ENCODE measurements at regions not wholly inside any gene's neighbourhood (a gene's known extent, or its start where the extent isn't known, plus 50 kb on each side); places are given as distances from the start of the nearest gene placed in this dataset.

DNA sequence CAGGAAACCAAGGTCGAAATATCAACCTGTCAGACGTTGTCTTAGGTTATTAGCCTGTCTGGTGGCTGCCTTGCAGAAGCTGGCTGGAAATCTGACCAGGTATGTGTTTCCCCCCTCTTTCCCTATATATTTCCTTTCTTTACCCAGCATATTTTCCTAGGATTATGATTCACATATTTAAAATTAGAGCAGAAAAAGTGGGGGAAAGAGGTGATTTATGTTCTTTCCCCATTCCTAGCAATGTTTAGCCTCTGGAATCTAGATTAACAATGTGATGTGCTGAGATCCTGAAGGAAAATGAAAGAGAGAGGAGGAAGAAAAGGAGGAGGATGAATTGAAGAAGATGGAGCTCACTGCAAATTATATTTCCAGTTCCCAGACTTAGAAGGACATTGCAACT lies 421.4 kb upstream of the AUTS2 start:
- Histone ChIP-seq H3K36me3 (ENCODE audit: control insufficient read depth, low read length) (no peaks in the 10 kb centered on the region), H3K9me3 (ENCODE audit: control insufficient read depth, insufficient read depth, low read length) (0 out of 2 replicates have a peak, but pooled peaks cover 2% of the 10 kb centered on the region), H3K4me3 (ENCODE audit: low read length) (no peak overlapping the region), H3F3A (ENCODE audit: control insufficient read depth, insufficient read depth) (no peaks in the 10 kb centered on the region), H3K4me2 (ENCODE audit: low read length) (no peak overlapping the region), H4K20me1 (ENCODE audit: control insufficient read depth, insufficient read depth, low read depth, low read length) (no peaks in the 10 kb centered on the region), H3K4me1 (ENCODE audit: control insufficient read depth, low read length) (peaks cover 2% of the 10 kb centered on the region), H3K9me2 (replicated peaks; ENCODE audit: control insufficient read depth, low read length) (no peaks in the 10 kb centered on the region), H3K27me3 (ENCODE audit: control insufficient read depth, low read length) (no peaks in the 10 kb centered on the region), H3K79me2 (ENCODE audit: control insufficient read depth, low read length) (no peaks in the 10 kb centered on the region), H3K27ac (ENCODE audit: low read depth, low read length) (no peak overlapping the region)
- TF ChIP-seq, protein P1, sequence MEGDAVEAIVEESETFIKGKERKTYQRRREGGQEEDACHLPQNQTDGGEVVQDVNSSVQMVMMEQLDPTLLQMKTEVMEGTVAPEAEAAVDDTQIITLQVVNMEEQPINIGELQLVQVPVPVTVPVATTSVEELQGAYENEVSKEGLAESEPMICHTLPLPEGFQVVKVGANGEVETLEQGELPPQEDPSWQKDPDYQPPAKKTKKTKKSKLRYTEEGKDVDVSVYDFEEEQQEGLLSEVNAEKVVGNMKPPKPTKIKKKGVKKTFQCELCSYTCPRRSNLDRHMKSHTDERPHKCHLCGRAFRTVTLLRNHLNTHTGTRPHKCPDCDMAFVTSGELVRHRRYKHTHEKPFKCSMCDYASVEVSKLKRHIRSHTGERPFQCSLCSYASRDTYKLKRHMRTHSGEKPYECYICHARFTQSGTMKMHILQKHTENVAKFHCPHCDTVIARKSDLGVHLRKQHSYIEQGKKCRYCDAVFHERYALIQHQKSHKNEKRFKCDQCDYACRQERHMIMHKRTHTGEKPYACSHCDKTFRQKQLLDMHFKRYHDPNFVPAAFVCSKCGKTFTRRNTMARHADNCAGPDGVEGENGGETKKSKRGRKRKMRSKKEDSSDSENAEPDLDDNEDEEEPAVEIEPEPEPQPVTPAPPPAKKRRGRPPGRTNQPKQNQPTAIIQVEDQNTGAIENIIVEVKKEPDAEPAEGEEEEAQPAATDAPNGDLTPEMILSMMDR (IDR thresholded peaks at IDR 0.05; ENCODE audit: low read depth, low read length, poor library complexity, severe bottlenecking) = no peak
- no peak for TF ChIP-seq EZH2phosphoT487 (IDR thresholded peaks at IDR 0.05; ENCODE audit: borderline replicate concordance, low read length)

DNA sequence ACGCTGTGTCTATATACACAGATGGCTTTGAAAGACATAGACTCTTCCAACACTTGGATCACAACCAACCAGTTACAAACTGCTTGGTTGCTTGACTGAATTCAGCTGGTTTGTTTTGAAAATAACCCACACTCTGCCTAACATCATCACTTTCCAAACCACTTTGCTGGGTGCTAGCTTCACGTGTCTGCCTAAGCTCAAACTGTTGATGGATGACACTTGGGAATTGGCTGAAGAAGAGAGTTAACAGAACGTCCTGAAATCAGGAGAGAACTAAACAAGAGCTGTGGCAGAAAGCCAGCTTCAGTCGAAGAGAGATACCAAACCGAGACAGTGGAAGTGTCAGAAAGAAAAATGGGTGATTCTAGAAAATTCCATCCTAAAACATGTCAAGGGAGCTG lies 420.8 kb upstream of the AUTS2 start:
- Histone ChIP-seq H3K27me3 (ENCODE audit: control insufficient read depth, low read length) (no peaks in the 10 kb centered on the region), H3F3A (ENCODE audit: control insufficient read depth, insufficient read depth) (peaks cover 2% of the 10 kb centered on the region; the same call in 1 of the 2 replicates), H3K9me3 (ENCODE audit: control insufficient read depth, insufficient read depth, low read length) (0 out of 2 replicates have a peak, but pooled peaks cover 3% of the 10 kb centered on the region), H3K79me2 (ENCODE audit: control insufficient read depth, low read length) (no peaks in the 10 kb centered on the region), H3K9me2 (replicated peaks; ENCODE audit: control insufficient read depth, low read length) (no peaks in the 10 kb centered on the region), H3K36me3 (ENCODE audit: control insufficient read depth, low read length) (no peaks in the 10 kb centered on the region), H3K4me3 (ENCODE audit: low read length) (no peak overlapping the region), H4K20me1 (ENCODE audit: control insufficient read depth, insufficient read depth, low read depth, low read length) (no peaks in the 10 kb centered on the region), H3K4me2 (ENCODE audit: low read length) (no peak overlapping the region), H3K4me1 (ENCODE audit: control insufficient read depth, low read length) (peaks cover 8% of the 10 kb centered on the region), H3K27ac (ENCODE audit: low read depth, low read length) (no peak overlapping the region)
- TF ChIP-seq, protein P1 (IDR thresholded peaks at IDR 0.05; ENCODE audit: low read depth, low read length, poor library complexity, severe bottlenecking) = no peak
- TF ChIP-seq EZH2phosphoT487 (IDR thresholded peaks at IDR 0.05; ENCODE audit: borderline replicate concordance, low read length) = no peak

DNA sequence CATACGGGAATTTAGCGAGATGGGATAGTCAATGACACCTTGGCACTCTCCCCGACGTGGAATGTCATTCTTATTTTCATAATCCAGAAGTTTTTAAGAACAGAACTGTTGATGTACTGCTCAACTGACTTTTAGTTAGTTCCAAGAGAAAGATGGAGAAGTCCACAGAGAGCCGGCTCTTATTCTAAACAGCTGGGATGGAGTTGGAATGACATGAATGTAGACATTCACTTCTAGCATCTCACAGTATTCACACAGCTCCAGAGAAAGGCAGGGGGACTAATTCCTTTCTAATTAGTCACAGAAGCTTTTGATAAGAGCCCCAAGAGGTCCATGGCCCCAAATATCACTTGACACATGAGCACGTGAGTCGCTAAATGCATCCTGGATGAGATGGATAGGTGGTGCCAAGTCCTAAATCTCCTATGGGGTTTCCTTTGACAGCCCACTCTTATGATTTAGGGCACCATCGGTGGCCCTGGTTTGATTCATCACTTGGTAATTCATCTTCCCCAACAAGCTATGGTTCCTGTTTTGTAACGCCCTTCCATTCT lies 420.3 kb upstream of the AUTS2 start:
- Histone ChIP-seq H3K4me2 (ENCODE audit: low read length) (no peak overlapping the region), H3K36me3 (ENCODE audit: control insufficient read depth, low read length) (no peaks in the 10 kb centered on the region), H3F3A (ENCODE audit: control insufficient read depth, insufficient read depth) (peaks cover 5% of the 10 kb centered on the region; the same call in 1 of the 2 replicates), H3K4me3 (ENCODE audit: low read length) (no peak overlapping the region), H3K27me3 (ENCODE audit: control insufficient read depth, low read length) (no peaks in the 10 kb centered on the region), H3K9me2 (replicated peaks; ENCODE audit: control insufficient read depth, low read length) (no peaks in the 10 kb centered on the region), H4K20me1 (ENCODE audit: control insufficient read depth, insufficient read depth, low read depth, low read length) (no peaks in the 10 kb centered on the region), H3K79me2 (ENCODE audit: control insufficient read depth, low read length) (no peaks in the 10 kb centered on the region), H3K27ac (ENCODE audit: low read depth, low read length) (no peak overlapping the region), H3K9me3 (ENCODE audit: control insufficient read depth, insufficient read depth, low read length) (0 out of 2 replicates have a peak, but pooled peaks cover 3% of the 10 kb centered on the region), H3K4me1 (ENCODE audit: control insufficient read depth, low read length) (peaks cover 14% of the 10 kb centered on the region)
- TF ChIP-seq EZH2phosphoT487 (IDR thresholded peaks at IDR 0.05; ENCODE audit: borderline replicate concordance, low read length) = no peak
- TF ChIP-seq, protein P1 (IDR thresholded peaks at IDR 0.05; ENCODE audit: low read depth, low read length, poor library complexity, severe bottlenecking) = no peak

Measured in DOHH2 (cell line).